ENCODE measurements at regions not wholly inside any gene's neighbourhood (a gene's known extent, or its start where the extent isn't known, plus 50 kb on each side); places are given as distances from the start of the nearest gene placed in this dataset.

DNA sequence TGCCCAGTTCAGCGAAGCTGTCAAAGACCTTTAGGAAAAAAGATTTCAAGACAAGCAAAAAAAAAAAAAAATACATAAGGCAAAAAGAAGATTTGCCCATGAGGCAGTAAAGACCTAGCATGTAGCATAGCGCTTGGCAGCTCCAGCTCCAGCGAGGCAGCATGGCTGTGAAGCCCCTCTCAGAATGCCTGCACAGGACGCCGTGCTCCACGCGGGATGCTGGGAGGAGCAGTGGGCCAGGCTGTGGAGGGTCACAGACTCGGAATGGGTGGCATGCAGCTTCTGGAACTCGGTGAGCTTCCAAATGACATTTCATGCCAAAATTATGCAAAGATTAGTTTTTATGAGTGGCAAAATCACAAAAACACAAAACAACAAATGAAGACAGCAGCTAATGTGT lies 267.3 kb downstream of the ZNF516 start:
- TF ChIP-seq, protein P1, sequence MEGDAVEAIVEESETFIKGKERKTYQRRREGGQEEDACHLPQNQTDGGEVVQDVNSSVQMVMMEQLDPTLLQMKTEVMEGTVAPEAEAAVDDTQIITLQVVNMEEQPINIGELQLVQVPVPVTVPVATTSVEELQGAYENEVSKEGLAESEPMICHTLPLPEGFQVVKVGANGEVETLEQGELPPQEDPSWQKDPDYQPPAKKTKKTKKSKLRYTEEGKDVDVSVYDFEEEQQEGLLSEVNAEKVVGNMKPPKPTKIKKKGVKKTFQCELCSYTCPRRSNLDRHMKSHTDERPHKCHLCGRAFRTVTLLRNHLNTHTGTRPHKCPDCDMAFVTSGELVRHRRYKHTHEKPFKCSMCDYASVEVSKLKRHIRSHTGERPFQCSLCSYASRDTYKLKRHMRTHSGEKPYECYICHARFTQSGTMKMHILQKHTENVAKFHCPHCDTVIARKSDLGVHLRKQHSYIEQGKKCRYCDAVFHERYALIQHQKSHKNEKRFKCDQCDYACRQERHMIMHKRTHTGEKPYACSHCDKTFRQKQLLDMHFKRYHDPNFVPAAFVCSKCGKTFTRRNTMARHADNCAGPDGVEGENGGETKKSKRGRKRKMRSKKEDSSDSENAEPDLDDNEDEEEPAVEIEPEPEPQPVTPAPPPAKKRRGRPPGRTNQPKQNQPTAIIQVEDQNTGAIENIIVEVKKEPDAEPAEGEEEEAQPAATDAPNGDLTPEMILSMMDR (IDR thresholded peaks at IDR 0.05; ENCODE audit: low read length), result no peak
- no peak for TF ChIP-seq EZH2 (optimal IDR thresholded peaks at IDR 0.05; ENCODE audit: low read depth, low read length)
